ENCODE measurements at regions not wholly inside any gene's neighbourhood (a gene's known extent, or its start where the extent isn't known, plus 50 kb on each side); places are given as distances from the start of the nearest gene placed in this dataset.
"Not testable (repeated sequence)": the region's sequence is repeated elsewhere in the genome, so short reads cannot be mapped to it uniquely, and the experiment has no call there.

DNA sequence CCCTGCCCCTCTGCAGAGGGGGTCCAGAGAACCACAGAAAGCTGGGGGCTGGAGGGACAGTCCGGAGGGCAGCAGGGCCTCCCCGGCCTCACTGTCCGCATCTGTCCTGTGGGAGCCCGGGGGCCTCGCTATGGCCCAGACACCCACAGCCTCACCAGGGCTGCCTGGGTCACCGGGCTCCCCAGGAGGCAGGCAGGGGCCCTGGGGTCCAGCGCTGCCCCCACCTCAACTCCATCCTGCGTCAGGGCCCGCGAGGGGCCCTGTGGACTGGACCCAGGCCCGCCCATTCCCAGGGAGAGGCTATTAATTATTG, 96.1 kb downstream of the POTEG start:
- TF ChIP-seq, protein P1, sequence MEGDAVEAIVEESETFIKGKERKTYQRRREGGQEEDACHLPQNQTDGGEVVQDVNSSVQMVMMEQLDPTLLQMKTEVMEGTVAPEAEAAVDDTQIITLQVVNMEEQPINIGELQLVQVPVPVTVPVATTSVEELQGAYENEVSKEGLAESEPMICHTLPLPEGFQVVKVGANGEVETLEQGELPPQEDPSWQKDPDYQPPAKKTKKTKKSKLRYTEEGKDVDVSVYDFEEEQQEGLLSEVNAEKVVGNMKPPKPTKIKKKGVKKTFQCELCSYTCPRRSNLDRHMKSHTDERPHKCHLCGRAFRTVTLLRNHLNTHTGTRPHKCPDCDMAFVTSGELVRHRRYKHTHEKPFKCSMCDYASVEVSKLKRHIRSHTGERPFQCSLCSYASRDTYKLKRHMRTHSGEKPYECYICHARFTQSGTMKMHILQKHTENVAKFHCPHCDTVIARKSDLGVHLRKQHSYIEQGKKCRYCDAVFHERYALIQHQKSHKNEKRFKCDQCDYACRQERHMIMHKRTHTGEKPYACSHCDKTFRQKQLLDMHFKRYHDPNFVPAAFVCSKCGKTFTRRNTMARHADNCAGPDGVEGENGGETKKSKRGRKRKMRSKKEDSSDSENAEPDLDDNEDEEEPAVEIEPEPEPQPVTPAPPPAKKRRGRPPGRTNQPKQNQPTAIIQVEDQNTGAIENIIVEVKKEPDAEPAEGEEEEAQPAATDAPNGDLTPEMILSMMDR (IDR thresholded peaks at IDR 0.05) = not testable (repeated sequence)
- not testable (repeated sequence) for TF ChIP-seq POLR2A (IDR thresholded peaks at IDR 0.05)

All from lower leg skin (tissue), 3 donors.